ENCODE measurements at regions not wholly inside any gene's neighbourhood (a gene's known extent, or its start where the extent isn't known, plus 50 kb on each side); places are given as distances from the start of the nearest gene placed in this dataset.
"Not testable (repeated sequence)": the region's sequence is repeated elsewhere in the genome, so short reads cannot be mapped to it uniquely, and the experiment has no call there.

DNA sequence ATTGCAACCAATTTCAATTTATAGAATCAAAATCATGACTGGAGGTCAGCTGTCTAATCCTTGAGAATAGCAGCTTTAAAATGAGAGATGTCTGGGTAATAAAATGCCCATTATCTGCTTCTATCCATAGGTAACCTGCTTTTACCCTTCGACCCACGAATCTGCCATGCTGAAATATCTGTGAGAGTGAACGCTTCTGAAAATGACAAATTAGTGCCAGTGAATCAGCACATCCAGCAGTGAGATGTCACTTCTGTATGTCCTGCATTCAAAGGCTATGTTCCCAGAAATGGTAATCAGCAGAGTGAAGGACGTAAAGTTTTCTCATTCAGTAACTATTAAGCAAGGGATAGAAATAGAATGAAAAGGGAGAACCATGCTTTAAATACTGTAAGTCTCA, 532.4 kb upstream of the ITGA1 start:
- H3K9me3 Mint-ChIP-seq, result peaks cover 4% of the 10 kb centered on the region

DNA sequence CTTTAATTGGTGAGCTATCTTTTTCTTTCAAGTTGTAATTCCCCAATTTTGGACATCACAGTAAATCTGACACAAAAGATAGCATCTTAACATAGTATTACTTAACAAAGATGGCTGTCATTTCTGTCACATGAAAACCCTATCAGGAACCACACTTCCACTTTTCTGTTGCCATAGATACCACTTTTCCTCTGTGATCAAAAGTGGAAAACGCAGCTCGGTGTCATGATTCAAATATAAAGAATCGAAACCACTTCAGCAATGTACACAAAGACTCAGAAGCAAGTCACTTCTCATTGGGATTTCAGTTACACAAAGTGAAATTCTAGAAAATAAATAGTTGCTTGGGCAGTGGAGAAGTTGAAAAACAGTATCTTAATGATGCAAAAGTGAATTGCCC, 524.9 kb upstream of the ITGA1 start:
- no peaks in the 10 kb centered on the region for H3K27me3 Mint-ChIP-seq
- H3K9me3 Mint-ChIP-seq, result no peaks in the 10 kb centered on the region
- H3K4me1 Mint-ChIP-seq (ENCODE audit: low read depth), result no peaks in the 10 kb centered on the region
- H3K27ac Mint-ChIP-seq, result no peak overlapping the region
- H3K36me3 Mint-ChIP-seq (ENCODE audit: low read depth), result no peaks in the 10 kb centered on the region
- H3K4me3 Mint-ChIP-seq, result no peak overlapping the region

More for the DNA sequence above, 532.4 kb upstream of the ITGA1 start:
- no peak overlapping the region for H3K27ac Mint-ChIP-seq
- no peak overlapping the region for H3K4me3 Mint-ChIP-seq
- H3K4me1 Mint-ChIP-seq (ENCODE audit: low read depth), result no peaks in the 10 kb centered on the region
- no peaks in the 10 kb centered on the region for H3K27me3 Mint-ChIP-seq
- H3K36me3 Mint-ChIP-seq (ENCODE audit: low read depth), result no peaks in the 10 kb centered on the region

DNA sequence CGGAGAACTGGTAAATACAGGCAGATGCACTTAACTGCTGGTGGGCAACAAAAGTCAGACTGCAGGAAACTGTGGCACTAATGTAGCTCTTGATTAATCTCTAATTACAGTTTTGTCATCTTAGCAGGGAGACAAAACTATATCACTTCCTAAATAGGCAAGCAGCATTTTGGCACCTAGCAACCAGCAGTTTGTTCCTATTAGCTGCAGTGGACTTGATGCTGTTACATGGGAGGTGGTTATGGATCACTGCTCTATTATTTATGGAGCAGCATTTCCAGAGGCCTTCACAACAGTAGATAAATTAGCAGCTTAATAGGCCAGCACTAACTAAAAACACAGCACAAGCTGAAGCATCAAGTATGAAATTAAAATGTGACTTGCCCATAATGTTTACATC, 518.3 kb upstream of the ITGA1 start:
- H3K9me3 Mint-ChIP-seq, result peaks cover 3% of the 10 kb centered on the region
- H3K4me1 Mint-ChIP-seq (ENCODE audit: low read depth), result no peaks in the 10 kb centered on the region
- no peak overlapping the region for H3K4me3 Mint-ChIP-seq
- no peak overlapping the region for H3K27ac Mint-ChIP-seq
- H3K27me3 Mint-ChIP-seq, result no peaks in the 10 kb centered on the region
- H3K36me3 Mint-ChIP-seq (ENCODE audit: low read depth), result no peaks in the 10 kb centered on the region

DNA sequence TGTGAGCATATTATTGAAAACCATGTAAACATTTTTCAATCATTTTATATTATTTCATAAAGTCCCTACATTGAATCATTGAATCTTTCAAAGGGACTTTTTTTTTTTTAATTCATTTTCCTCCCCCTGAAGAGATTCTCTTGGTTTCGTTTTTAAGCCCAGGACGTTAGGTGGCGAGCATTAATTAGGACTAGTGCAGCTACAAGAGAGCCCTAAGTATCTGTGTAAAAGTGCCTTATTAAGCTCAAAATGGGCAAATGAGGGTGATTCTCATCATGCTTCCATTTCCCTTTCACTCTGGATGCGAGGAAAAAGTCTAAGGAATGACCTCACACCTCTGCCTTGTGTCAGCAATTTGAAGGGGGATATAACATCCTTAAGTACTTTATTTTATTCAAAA, 517.9 kb upstream of the ITGA1 start:
- Mint-ChIP-seq H3K9me3 (peaks cover 3% of the 10 kb centered on the region), H3K4me3 (no peak overlapping the region), H3K36me3 (ENCODE audit: low read depth) (no peaks in the 10 kb centered on the region), H3K27ac (no peak overlapping the region), H3K4me1 (ENCODE audit: low read depth) (no peaks in the 10 kb centered on the region), H3K27me3 (no peaks in the 10 kb centered on the region)

GRCh38 chr5:52275639-52276038, 512.1 kb upstream of the ITGA1 start:
- no peak overlapping the region for H3K4me3 Mint-ChIP-seq
- H3K9me3 Mint-ChIP-seq, result peaks cover 3% of the 10 kb centered on the region
- no peak overlapping the region for H3K27ac Mint-ChIP-seq
- no peaks in the 10 kb centered on the region for H3K36me3 Mint-ChIP-seq (ENCODE audit: low read depth)
- no peaks in the 10 kb centered on the region for H3K4me1 Mint-ChIP-seq (ENCODE audit: low read depth)
- H3K27me3 Mint-ChIP-seq, result no peaks in the 10 kb centered on the region

DNA sequence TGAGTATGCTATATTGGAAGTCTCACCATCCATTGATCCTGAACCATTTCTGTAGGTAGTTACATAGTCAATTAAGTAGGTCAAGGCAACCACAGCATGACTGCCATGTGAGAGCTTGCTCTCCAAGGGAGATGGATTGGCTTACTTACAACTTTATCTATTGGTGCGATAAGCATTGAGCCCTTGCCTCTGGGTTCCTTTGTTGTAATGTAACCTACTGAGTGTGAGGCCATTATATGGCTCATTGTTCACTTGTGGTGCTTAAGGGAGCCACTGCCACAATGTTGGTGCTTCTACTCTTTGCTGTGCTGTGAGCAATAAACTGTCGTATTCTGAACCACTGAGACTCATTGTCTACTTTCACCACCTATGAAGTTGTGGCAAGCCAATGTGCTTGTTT, 510.6 kb upstream of the ITGA1 start:
- Mint-ChIP-seq H3K36me3 (ENCODE audit: low read depth) (no peaks in the 10 kb centered on the region), H3K27me3 (no peaks in the 10 kb centered on the region), H3K9me3 (peaks cover 2% of the 10 kb centered on the region), H3K4me3 (no peak overlapping the region), H3K4me1 (ENCODE audit: low read depth) (no peaks in the 10 kb centered on the region), H3K27ac (no peak overlapping the region)

GRCh38 chr5:52282647-52283046, 505.1 kb upstream of the ITGA1 start:
- Mint-ChIP-seq H3K9me3 (peaks cover 5% of the 10 kb centered on the region), H3K4me3 (no peak overlapping the region), H3K4me1 (ENCODE audit: low read depth) (no peaks in the 10 kb centered on the region), H3K27ac (no peak overlapping the region), H3K36me3 (ENCODE audit: low read depth) (no peaks in the 10 kb centered on the region), H3K27me3 (no peaks in the 10 kb centered on the region)

DNA sequence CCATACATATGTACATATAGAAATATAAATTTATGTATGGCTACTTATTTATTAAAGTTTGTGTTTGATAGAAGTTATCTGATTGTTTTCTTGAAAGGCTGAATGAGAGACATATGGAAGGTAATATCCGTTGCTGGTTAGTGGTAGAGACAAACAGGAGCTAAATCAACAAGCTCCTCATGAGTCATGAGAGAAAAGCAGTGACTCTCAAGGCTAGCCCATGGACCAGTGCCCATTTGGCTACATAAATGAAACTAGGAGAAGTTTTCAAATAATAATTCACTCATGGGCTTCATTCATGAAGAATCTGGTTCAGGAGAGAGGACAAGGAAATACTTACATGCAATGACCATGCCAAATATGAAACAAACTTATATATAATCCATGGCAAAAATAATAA, 504.5 kb upstream of the ITGA1 start:
- H3K9me3 Mint-ChIP-seq, result peaks cover 5% of the 10 kb centered on the region
- H3K27ac Mint-ChIP-seq, result no peak overlapping the region
- H3K4me3 Mint-ChIP-seq, result no peak overlapping the region
- H3K27me3 Mint-ChIP-seq, result no peaks in the 10 kb centered on the region
- no peaks in the 10 kb centered on the region for H3K36me3 Mint-ChIP-seq (ENCODE audit: low read depth)
- no peaks in the 10 kb centered on the region for H3K4me1 Mint-ChIP-seq (ENCODE audit: low read depth)

DNA sequence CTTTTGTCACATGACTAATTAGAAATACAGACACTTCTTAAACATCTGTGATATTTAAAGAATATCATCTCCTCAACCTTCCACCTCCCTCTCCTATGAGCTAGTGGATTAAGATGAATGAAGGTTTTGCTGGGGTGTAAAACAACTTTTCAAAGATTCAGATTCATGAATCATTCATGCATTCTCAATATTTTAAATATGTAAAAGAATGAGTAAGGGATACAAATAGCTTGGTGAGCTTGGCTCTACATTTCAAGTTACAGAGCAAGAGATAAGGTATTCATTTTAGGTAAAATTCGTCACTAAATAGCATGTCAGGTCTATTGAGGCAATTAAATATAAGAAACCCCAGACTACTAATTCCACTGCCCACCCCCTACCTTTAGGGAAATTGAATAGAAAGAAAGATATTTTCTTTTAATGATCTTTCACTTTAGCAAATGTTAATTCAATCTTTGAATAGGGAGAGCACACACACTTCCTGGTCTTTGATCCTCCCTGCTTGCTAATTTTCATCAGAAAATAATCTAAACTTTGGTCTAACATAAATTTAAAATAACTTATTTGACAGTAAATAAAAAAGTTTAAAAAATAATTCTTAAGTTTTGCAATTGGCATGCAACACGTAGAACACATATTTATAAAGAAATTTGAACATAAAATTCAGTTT, 486.9 kb upstream of the ITGA1 start:
- Mint-ChIP-seq H3K36me3 (ENCODE audit: low read depth) (no peaks in the 10 kb centered on the region), H3K9me3 (peaks cover 10% of the 10 kb centered on the region), H3K4me1 (ENCODE audit: low read depth) (no peaks in the 10 kb centered on the region), H3K27me3 (no peaks in the 10 kb centered on the region), H3K4me3 (no peak overlapping the region), H3K27ac (no peak overlapping the region)

DNA sequence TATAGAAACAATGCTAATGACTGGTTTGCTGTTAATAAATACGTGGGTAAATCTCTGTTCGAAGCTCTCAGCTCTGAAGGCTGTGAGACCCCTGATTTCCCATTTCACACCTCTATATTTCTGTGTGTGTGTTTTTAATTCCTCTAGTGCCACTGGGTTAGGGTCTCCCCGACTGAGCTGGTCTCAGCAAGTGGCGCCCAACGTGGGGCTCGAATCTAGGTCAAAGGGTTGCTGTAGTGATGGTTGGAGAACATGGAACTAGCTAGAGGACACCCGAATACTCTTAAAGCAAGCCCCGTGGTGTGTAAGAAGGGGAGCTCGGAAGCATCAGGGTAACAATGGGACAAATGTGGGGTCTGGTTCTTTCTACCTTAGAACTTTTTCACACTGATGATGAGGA, 482.9 kb upstream of the ITGA1 start:
- H3K27ac Mint-ChIP-seq; H3K27me3 Mint-ChIP-seq; H3K36me3 Mint-ChIP-seq (ENCODE audit: low read depth); H3K4me1 Mint-ChIP-seq (ENCODE audit: low read depth); H3K4me3 Mint-ChIP-seq: not testable (repeated sequence)
- peaks cover 24% of the 10 kb centered on the region for H3K9me3 Mint-ChIP-seq

DNA sequence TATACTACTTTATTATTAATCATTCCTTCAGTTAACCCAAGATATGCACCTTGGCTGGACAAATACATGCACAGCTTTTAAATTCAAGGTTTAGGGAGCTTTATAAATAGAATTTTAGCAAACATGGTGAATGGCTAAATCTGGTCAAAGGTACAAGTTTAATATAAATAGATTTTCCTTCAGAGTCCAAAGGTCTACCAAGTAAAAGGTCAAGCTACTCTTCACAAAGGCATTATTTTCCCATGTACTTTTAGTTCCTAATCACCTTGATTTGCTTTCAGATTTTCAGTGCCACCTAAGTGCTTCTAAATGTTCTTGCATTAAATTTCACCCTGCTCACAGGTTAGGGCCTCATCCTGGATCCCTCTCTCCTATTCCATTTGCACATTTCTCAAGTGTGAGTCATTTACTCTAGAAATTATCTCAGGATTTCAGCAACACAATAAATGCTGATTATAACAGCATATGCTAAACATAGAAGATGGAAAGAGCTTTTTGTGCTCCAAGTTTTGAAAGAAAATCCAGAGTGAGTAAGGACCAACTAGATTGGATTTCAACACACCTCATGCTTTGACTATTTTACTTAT, 459.4 kb upstream of the ITGA1 start:
- Mint-ChIP-seq H3K36me3 (ENCODE audit: low read depth) (no peaks in the 10 kb centered on the region), H3K27ac (no peak overlapping the region), H3K4me3 (no peak overlapping the region)

GRCh38 chr5:52331725-52332124, 456.0 kb upstream of the ITGA1 start:
- Mint-ChIP-seq H3K4me1 (ENCODE audit: low read depth) (no peaks in the 10 kb centered on the region), H3K36me3 (ENCODE audit: low read depth) (no peaks in the 10 kb centered on the region), H3K4me3 (no peak overlapping the region), H3K27ac (no peak overlapping the region), H3K27me3 (no peaks in the 10 kb centered on the region), H3K9me3 (peaks cover 5% of the 10 kb centered on the region)

More for the DNA sequence above, 459.4 kb upstream of the ITGA1 start:
- no peaks in the 10 kb centered on the region for H3K4me1 Mint-ChIP-seq (ENCODE audit: low read depth)
- no peaks in the 10 kb centered on the region for H3K9me3 Mint-ChIP-seq
- H3K27me3 Mint-ChIP-seq, result no peaks in the 10 kb centered on the region

GRCh38 chr5:52334367-52334766, 453.3 kb upstream of the ITGA1 start:
- H3K36me3 Mint-ChIP-seq (ENCODE audit: low read depth), result no peaks in the 10 kb centered on the region
- no peak overlapping the region for H3K4me3 Mint-ChIP-seq
- no peaks in the 10 kb centered on the region for H3K27me3 Mint-ChIP-seq
- no peaks in the 10 kb centered on the region for H3K4me1 Mint-ChIP-seq (ENCODE audit: low read depth)
- no peak overlapping the region for H3K27ac Mint-ChIP-seq
- peaks cover 5% of the 10 kb centered on the region for H3K9me3 Mint-ChIP-seq

DNA sequence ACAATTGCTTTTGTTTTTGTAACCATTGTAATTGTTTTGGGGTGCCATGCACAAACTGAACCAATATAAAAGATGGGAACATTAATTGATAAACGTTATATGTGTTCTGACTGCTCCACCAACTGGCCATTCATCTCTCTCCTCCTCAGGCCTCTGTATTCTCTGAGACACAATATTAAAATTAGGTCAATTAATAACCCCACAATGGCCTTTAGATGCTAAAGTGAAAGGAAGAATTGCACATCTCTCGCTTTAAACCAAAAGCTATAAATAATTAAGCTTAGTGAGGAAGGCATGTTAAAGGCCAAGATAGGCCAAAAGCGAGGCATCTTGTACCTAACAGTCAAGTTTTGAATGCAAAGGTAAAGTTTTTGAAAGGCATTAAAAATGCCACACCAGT, 448.4 kb upstream of the ITGA1 start:
- Mint-ChIP-seq H3K4me3 (no peak overlapping the region), H3K27ac (no peak overlapping the region), H3K27me3 (no peaks in the 10 kb centered on the region), H3K4me1 (ENCODE audit: low read depth) (no peaks in the 10 kb centered on the region), H3K9me3 (peaks cover 9% of the 10 kb centered on the region), H3K36me3 (ENCODE audit: low read depth) (no peaks in the 10 kb centered on the region)

DNA sequence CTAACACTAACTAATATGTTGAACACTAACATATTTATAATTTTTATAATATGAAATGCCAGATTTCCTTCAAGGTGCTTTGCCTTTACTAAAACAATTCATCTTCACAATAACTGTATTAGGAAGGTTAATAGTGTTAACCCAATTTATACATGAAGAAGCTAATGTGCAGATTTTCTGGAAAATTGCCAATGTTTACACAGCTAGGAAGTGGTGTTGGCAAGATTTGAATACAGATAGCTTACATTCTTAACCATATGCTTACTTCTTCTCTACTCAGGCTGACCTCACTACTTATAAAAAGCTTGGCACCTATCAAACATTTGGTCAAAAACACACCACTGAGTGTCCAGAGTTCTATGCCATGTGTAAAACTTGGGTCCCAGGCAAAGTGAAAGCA, 445.4 kb upstream of the ITGA1 start:
- no peak overlapping the region for H3K27ac Mint-ChIP-seq
- no peaks in the 10 kb centered on the region for H3K27me3 Mint-ChIP-seq
- H3K4me3 Mint-ChIP-seq, result no peak overlapping the region
- H3K9me3 Mint-ChIP-seq, result peaks cover 4% of the 10 kb centered on the region
- H3K4me1 Mint-ChIP-seq (ENCODE audit: low read depth), result no peaks in the 10 kb centered on the region
- H3K36me3 Mint-ChIP-seq (ENCODE audit: low read depth), result no peaks in the 10 kb centered on the region

- Mint-ChIP-seq H3K27me3 (no peaks in the 10 kb centered on the region), H3K27ac (no peak overlapping the region), H3K9me3 (no peaks in the 10 kb centered on the region), H3K36me3 (ENCODE audit: low read depth) (no peaks in the 10 kb centered on the region), H3K4me1 (ENCODE audit: low read depth) (no peaks in the 10 kb centered on the region), H3K4me3 (no peak overlapping the region)
Measured at GRCh38 chr5:52356311-52356918, 431.3 kb upstream of the ITGA1 start.
